ENCODE measurements at regions not wholly inside any gene's neighbourhood (a gene's known extent, or its start where the extent isn't known, plus 50 kb on each side); places are given as distances from the start of the nearest gene placed in this dataset.

DNA sequence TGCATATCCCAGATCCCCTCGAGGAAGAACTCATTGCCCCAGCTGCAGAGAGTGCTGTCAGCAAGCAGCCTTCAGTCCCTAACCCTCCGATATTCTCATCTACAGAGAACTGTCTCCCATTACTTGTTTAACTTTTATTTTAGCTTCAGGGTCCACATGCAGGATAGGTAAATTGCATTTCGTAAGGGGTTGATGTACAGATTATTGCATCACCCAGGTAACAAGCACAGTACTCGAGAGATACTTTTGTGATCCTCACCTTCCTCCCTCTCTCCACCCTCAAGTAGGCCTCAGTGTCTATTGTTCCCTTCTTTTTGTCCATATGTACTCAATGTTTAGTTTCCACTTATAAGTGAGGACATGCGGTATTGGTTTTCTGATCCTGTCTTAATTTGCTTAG is 171.5 kb upstream of the IRS2 start:
- no peak for TF ChIP-seq POLR2A (IDR thresholded peaks at IDR 0.05)
- TF ChIP-seq POLR2AphosphoS5 (IDR thresholded peaks at IDR 0.05), result no peak
- TF ChIP-seq, protein P1, sequence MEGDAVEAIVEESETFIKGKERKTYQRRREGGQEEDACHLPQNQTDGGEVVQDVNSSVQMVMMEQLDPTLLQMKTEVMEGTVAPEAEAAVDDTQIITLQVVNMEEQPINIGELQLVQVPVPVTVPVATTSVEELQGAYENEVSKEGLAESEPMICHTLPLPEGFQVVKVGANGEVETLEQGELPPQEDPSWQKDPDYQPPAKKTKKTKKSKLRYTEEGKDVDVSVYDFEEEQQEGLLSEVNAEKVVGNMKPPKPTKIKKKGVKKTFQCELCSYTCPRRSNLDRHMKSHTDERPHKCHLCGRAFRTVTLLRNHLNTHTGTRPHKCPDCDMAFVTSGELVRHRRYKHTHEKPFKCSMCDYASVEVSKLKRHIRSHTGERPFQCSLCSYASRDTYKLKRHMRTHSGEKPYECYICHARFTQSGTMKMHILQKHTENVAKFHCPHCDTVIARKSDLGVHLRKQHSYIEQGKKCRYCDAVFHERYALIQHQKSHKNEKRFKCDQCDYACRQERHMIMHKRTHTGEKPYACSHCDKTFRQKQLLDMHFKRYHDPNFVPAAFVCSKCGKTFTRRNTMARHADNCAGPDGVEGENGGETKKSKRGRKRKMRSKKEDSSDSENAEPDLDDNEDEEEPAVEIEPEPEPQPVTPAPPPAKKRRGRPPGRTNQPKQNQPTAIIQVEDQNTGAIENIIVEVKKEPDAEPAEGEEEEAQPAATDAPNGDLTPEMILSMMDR (IDR thresholded peaks at IDR 0.05), result no peak
- no peak for TF ChIP-seq EP300 (IDR thresholded peaks at IDR 0.05)
